ENCODE measurements at regions not wholly inside any gene's neighbourhood (a gene's known extent, or its start where the extent isn't known, plus 50 kb on each side); places are given as distances from the start of the nearest gene placed in this dataset.

DNA sequence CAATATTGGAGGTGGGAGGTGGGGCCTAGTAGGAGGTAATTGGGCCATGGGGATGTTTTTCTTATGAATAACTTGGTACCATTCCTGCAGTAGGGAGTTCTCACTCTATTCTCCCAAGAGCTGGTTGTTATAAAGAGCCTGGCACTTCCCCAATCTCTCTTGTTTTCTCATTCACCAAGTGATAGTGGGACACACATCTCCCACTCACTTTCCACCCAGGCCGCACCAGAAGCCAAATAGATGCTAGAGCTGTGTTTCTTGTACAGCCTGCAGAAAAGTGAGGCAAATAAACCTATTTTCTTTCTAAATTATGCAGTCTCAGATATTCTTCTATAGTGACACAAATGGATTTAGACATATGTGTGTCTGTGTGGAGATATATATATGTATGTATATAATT lies 117.6 kb downstream of the ANKRD50 start:
- TF ChIP-seq, protein P1, sequence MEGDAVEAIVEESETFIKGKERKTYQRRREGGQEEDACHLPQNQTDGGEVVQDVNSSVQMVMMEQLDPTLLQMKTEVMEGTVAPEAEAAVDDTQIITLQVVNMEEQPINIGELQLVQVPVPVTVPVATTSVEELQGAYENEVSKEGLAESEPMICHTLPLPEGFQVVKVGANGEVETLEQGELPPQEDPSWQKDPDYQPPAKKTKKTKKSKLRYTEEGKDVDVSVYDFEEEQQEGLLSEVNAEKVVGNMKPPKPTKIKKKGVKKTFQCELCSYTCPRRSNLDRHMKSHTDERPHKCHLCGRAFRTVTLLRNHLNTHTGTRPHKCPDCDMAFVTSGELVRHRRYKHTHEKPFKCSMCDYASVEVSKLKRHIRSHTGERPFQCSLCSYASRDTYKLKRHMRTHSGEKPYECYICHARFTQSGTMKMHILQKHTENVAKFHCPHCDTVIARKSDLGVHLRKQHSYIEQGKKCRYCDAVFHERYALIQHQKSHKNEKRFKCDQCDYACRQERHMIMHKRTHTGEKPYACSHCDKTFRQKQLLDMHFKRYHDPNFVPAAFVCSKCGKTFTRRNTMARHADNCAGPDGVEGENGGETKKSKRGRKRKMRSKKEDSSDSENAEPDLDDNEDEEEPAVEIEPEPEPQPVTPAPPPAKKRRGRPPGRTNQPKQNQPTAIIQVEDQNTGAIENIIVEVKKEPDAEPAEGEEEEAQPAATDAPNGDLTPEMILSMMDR (IDR thresholded peaks at IDR 0.05): no peak
- TF ChIP-seq POLR2A (IDR thresholded peaks at IDR 0.05): no peak
